WTC11 (cell line): ENCODE measurements at regions not wholly inside any gene's neighbourhood (a gene's known extent, or its start where the extent isn't known, plus 50 kb on each side); places are given as distances from the start of the nearest gene placed in this dataset.

Experiments used
- ATAC-seq: fragments of 200-7000 bp; cut with Tn5 transposase; 2 replicates; pipeline ENCODE4 v1.10.0; 2021; ENCODE audit warnings: mild to moderate bottlenecking, moderate library complexity
- CTCF ChIA-PET: fragments of 300-600 bp; sonication (Branson Sonifier 250); formaldehyde crosslinking; loops from one replicate; lab custom pipeline; 2021; ENCODE audit warnings: antibody characterized with exemption; lab: Charles Lee
- POLR2A ChIA-PET: fragments of 350-600 bp; sonication (Branson Sonifier 250); formaldehyde crosslinking; loops from one replicate; lab custom pipeline; 2021; ENCODE audit warnings: antibody characterized with exemption; lab: Charles Lee
- DNase-seq: peaks from one replicate; pipeline ENCODE4 v3.0.0; 2021; ENCODE audit warnings: low spot score
- H3K27ac Mint-ChIP-seq: 2 replicates; pipeline ENCODE4 v1.8.0; 2021; ENCODE audit warnings: mixed read lengths
- H3K27me3 Mint-ChIP-seq: 2 replicates; pipeline ENCODE4 v1.8.0; 2021; ENCODE audit warnings: low read depth, mild to moderate bottlenecking, moderate library complexity, mixed read lengths
- H3K36me3 Mint-ChIP-seq: 2 replicates; pipeline ENCODE4 v1.8.0; 2021; ENCODE audit warnings: mixed read lengths
- H3K4me1 Mint-ChIP-seq: 2 replicates; pipeline ENCODE4 v1.8.0; 2022; ENCODE audit warnings: mixed read lengths
- H3K4me3 Mint-ChIP-seq: 2 replicates; pipeline ENCODE4 v1.8.0; 2021; ENCODE audit warnings: mild to moderate bottlenecking, moderate library complexity, mixed read lengths
- H3K9me3 Mint-ChIP-seq: 2 replicates; pipeline ENCODE4 v1.8.0; 2021; ENCODE audit warnings: mixed read lengths
- AFF4 ChIP-seq: sonication (generic); formaldehyde crosslinking; IDR thresholded peaks from 2 replicates; pipeline ENCODE4 v1.8.1; 2023; ENCODE audit warnings: mild to moderate bottlenecking, missing genetic modification reagents, borderline replicate concordance
- ATF1 ChIP-seq: sonication (generic); formaldehyde crosslinking; IDR thresholded peaks from 2 replicates; pipeline ENCODE4 v1.8.1; 2023; ENCODE audit warnings: mild to moderate bottlenecking, moderate library complexity, missing genetic modification reagents
- ATF3 ChIP-seq: sonication (generic); formaldehyde crosslinking; conservative IDR thresholded peaks from 2 replicates; pipeline ENCODE4 v1.8.1; 2022; ENCODE audit warnings: mild to moderate bottlenecking, missing genetic modification reagents
- E2F1 ChIP-seq: sonication (generic); formaldehyde crosslinking; IDR thresholded peaks from 2 replicates; pipeline ENCODE4 v1.8.0; 2022; ENCODE audit warnings: mild to moderate bottlenecking, missing genetic modification reagents
- FOXK1 ChIP-seq: sonication (generic); formaldehyde crosslinking; IDR thresholded peaks from 2 replicates; pipeline ENCODE4 v1.8.0; 2022; ENCODE audit warnings: mild to moderate bottlenecking, moderate library complexity, missing genetic modification reagents
- MAX ChIP-seq: sonication (generic); formaldehyde crosslinking; IDR thresholded peaks from 2 replicates; pipeline ENCODE4 v1.8.0; 2022; ENCODE audit warnings: mild to moderate bottlenecking, missing genetic modification reagents
- MXD4 ChIP-seq: fragments of 250-450 bp; sonication (Bioruptor Pico); IDR thresholded peaks from 2 replicates; pipeline ENCODE4 v1.8.0; 2021; ENCODE audit warnings: mild to moderate bottlenecking, moderate library complexity, borderline replicate concordance
- PREB ChIP-seq: sonication (generic); formaldehyde crosslinking; IDR thresholded peaks from 2 replicates; pipeline ENCODE4 v1.8.1; 2022; ENCODE audit warnings: mild to moderate bottlenecking, missing genetic modification reagents, moderate library complexity, borderline replicate concordance
- RELA ChIP-seq: sonication (generic); formaldehyde crosslinking; IDR thresholded peaks from 2 replicates; pipeline ENCODE4 v1.8.1; 2022; ENCODE audit warnings: missing genetic modification reagents, mild to moderate bottlenecking, borderline replicate concordance
- RORB ChIP-seq: fragments of 250-450 bp; sonication (Bioruptor Pico); IDR thresholded peaks from 2 replicates; pipeline ENCODE4 v1.9.0; 2021; ENCODE audit warnings: mild to moderate bottlenecking
- STAT6 ChIP-seq: sonication (generic); formaldehyde crosslinking; conservative IDR thresholded peaks from 2 replicates; pipeline ENCODE4 v1.8.1; 2023; ENCODE audit warnings: mild to moderate bottlenecking, low read depth, missing genetic modification reagents, moderate library complexity
- USF2 ChIP-seq: sonication (generic); formaldehyde crosslinking; IDR thresholded peaks from 2 replicates; pipeline ENCODE4 v1.8.1; 2023; ENCODE audit warnings: mild to moderate bottlenecking, missing genetic modification reagents, moderate library complexity
- ZBTB21 ChIP-seq: sonication (generic); formaldehyde crosslinking; IDR thresholded peaks from 2 replicates; pipeline ENCODE4 v1.8.1; 2023; ENCODE audit warnings: mild to moderate bottlenecking, missing genetic modification reagents, borderline replicate concordance
- ZNF317 ChIP-seq: sonication (generic); formaldehyde crosslinking; IDR thresholded peaks from 2 replicates; pipeline ENCODE4 v1.8.1; 2023; ENCODE audit warnings: low read depth, mild to moderate bottlenecking, moderate library complexity, missing genetic modification reagents, borderline replicate concordance
- ZNF396 ChIP-seq: fragments of 250-450 bp; sonication (Bioruptor Pico); IDR thresholded peaks from 2 replicates; pipeline ENCODE4 v1.8.0; 2021; ENCODE audit warnings: mild to moderate bottlenecking, moderate library complexity, borderline replicate concordance
- ZNF423 ChIP-seq: fragments of 250-450 bp; sonication (Bioruptor Pico); IDR thresholded peaks from 2 replicates; pipeline ENCODE4 v2.1.2; 2022; ENCODE audit warnings: mild to moderate bottlenecking, moderate library complexity

- no peak for TF ChIP-seq ATF3 (CRISPR knock-in tag)
- no peak for TF ChIP-seq RORB (CRISPR knock-in tag)
- TF ChIP-seq ZNF423 (CRISPR knock-in tag), result no peak
- no peak for TF ChIP-seq MAX
- no peak for TF ChIP-seq STAT6 (CRISPR knock-in tag)
- no peak for TF ChIP-seq ZNF396 (CRISPR knock-in tag)
- no peak for TF ChIP-seq USF2 (CRISPR knock-in tag)
- TF ChIP-seq RELA (CRISPR knock-in tag), result no peak
Observed at GRCh38 chr9:90722071-90722470, 79.4 kb upstream of the DIRAS2 start (continued).

- CTCF ChIA-PET, result interaction anchor here (0.6 to 0.9 kb wide), 2 partner anchors 20 to 395 kb away, joined by 3 to 5 read pairs; no protein-coding TSS in a partner anchor
Observed at GRCh38 chr9:90720621-90721265, 78.1 kb upstream of the DIRAS2 start.

GRCh38 chr9:90706230-90706629 lies 63.6 kb upstream of the DIRAS2 start:
- POLR2A ChIA-PET, result no interaction called here
- 0 out of 2 replicates have a peak, but pooled peaks cover 2% of the 10 kb centered on the region for H3K27me3 Mint-ChIP-seq
- DNase-seq (no peak), ATAC-seq (no peak)
- no peaks in the 10 kb centered on the region for H3K36me3 Mint-ChIP-seq
- H3K4me1 Mint-ChIP-seq, result 0 out of 2 replicates have a peak, but pooled peaks cover 2% of the 10 kb centered on the region
- no peak overlapping the region for H3K27ac Mint-ChIP-seq
- no peak overlapping the region for H3K4me3 Mint-ChIP-seq
- TF ChIP-seq ZNF317 (CRISPR knock-in tag), result no peak
- no peak for TF ChIP-seq PREB
- TF ChIP-seq ATF1 (CRISPR knock-in tag), result no peak
- TF ChIP-seq E2F1, result no peak
- TF ChIP-seq FOXK1 (CRISPR knock-in tag), result no peak
- H3K9me3 Mint-ChIP-seq, result no peaks in the 10 kb centered on the region
- CTCF ChIA-PET, result no interaction called here

More at GRCh38 chr9:90720621-90721265, 78.1 kb upstream of the DIRAS2 start:
- DNase-seq, result no peak
- no peak overlapping the region for H3K4me3 Mint-ChIP-seq
- no peak overlapping the region for H3K27ac Mint-ChIP-seq
- no peak for TF ChIP-seq ZBTB21 (CRISPR knock-in tag)
- no peak for TF ChIP-seq AFF4 (CRISPR knock-in tag)
- no peak for TF ChIP-seq MXD4
- TF ChIP-seq, all 79 proteins: peak for 0
- ATAC-seq, result no peak
- no peaks in the 10 kb centered on the region for H3K36me3 Mint-ChIP-seq
- POLR2A ChIA-PET, result interaction anchor here (0.5 kb wide), 1 partner anchor 389 kb away, joined by 5 read pairs; no protein-coding TSS in a partner anchor
- H3K9me3 Mint-ChIP-seq, result no peaks in the 10 kb centered on the region
- H3K4me1 Mint-ChIP-seq, result no peaks in the 10 kb centered on the region
- no peaks in the 10 kb centered on the region; the same call in 1 of the 2 replicates for H3K27me3 Mint-ChIP-seq
